GM18909 (cell line): ENCODE measurements at regions not wholly inside any gene's neighbourhood (a gene's known extent, or its start where the extent isn't known, plus 50 kb on each side); places are given as distances from the start of the nearest gene placed in this dataset.

Experiments used
- ATAC-seq: cut with Tn5 transposase; IDR thresholded peaks from one replicate; pipeline ENCODE4 v1.9.1; 2021; ENCODE audit warnings: mild to moderate bottlenecking; ENCODE audit not compliant: unreplicated experiment, poor library complexity

DNA sequence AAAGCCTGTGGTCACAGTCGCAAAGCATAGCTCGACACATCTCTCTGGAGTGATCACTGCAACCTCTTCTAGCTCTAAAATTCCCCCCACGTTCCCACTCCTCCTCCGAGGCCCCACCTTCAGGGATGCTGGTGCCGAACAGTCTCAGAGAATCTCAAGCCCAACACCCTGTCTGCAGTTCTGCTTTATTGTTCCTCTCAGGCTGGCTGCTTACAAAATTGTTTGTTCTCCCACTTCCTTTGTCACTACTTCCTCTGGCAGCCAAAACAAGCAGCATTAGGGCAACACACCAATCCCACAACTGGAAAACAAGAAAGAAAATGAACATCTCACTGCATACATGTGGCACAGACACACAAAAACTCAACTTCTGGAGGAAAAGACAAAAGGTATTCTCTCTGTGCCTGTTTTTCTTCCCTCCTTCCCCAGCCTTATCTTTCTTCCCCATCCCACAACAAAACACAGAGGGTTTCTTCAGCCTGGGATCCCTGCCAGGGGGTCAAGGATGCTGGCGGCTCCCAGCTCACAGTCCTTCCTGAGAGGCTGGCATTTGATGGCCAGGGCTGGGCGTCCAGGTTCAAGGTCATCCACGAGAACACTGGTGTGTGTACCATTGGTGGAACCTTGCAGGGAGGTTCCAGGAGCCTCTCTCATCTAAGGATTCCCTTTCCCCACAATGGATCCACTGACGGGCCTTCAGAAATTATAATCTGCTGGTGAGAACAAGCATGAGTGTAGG, 108.4 kb downstream of the TMCO5A start:
- ATAC-seq: no peak

DNA sequence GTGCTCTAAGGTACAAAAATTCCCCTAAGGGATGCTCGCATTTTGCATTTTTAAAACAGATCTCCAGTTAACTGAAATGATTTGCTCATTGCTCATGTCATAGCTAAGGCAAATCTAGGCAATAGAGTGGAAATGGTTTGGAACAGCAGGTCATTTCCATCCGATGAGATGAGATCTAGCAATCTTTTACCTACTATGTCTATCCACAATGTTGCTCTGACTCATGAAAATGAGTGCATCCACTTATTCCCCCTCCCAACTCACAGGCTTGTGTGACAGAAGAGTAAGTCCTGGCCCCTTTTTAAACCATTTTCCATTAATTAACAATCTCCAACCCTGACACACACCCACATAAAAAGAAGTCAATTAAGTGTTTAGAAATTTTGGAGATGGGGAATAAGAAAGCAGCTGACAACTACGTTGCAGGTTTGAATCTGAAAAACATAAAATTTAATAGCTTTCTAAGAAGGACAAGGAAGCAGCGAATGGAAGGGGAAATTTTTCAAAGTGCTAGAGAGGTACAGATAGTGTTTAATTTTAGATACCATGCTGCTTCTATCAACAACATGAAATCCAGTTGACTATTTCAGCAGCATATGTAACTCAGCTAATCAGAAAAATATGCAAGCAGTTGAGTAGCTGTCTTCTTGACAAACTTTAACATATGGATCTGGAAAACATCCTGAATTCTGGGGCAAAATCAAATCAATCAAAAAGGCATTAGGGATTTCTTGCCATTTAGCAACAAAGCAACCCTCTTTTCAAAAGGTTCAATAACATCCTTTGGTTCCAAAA, 112.0 kb downstream of the TMCO5A start:
- no peak for ATAC-seq

DNA sequence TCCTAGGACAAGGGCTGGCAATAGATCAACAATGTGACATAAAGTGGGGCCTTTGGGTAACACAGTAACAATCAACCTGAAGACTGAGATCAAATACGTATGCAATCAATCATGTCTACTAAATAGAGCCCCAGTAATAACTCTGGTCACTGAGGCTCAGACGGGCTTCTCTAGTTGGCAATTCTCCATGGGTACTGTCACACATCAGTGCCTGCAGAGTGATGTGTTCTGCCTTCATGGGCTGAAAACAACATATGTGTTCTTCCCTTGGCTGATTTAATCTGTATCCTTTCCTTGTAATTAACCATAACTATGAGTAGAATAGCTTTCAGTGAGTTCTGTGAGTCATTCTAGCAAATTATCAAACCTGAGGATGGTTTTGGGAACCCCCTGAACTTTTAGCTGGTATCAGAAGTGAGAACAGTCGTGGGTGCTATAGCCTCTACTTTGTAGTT, 113.6 kb downstream of the TMCO5A start:
- ATAC-seq: peak; percentile 82

DNA sequence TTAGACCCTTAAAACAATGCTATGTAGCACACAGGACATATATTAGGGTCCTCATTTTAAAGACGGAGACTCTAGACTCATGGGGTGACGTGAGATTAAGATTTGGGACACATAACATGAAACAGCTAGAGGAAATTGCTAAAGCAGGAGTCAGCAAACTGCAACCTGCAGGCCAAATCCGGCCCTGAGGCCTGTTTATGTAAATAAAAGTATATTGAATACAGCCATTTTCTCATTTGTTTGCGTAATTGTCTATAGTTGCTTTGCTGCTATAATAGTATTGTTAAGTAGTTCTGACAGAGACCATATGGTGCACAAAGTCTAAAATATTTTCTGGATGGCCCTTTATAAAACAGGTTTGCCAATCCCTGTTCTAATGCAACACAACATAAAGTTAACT, 115.5 kb downstream of the TMCO5A start:
- ATAC-seq: no peak

DNA sequence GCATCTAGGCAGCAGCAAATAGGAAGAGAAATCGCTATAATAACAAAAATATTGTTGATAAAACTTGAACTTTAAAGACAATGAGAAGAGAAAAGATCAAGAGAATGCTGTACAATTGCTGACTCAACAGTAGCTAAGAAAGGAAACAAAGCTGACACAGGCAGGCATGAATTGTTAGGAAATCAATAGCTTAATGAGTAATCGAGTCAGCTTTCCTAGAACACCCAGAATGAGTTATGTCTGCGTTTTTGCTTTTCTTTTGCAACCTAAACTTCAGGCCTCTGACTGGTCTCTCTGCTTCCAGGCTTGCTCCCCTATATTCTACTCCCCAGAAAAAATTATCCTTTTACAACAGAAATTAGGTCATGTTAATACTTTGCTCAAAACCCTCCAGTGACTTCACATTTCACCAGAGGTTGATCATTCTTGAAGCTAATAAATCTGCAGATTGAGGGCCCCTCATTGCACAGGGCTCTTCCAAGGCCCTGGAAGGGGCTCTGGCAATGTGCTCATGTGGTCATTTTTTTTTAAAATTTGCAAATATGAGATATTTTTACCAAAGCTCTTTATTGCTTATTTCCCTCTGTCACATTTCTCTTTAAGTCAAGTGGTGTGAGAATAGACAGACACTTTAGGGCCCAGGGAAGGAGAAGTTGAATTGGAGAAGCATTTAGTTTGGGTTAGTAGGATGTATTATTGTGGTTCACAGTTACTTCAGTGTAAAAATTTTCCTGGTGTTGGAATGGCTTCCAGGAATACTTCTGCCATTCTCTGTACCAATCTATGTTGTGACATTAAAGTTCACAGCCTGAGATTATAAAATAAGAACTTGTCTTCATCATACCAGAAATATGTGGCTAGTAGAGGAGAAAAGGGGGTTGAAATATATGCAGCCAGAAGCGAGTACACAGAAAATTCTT, 116.3 kb downstream of the TMCO5A start:
- ATAC-seq: no peak

DNA sequence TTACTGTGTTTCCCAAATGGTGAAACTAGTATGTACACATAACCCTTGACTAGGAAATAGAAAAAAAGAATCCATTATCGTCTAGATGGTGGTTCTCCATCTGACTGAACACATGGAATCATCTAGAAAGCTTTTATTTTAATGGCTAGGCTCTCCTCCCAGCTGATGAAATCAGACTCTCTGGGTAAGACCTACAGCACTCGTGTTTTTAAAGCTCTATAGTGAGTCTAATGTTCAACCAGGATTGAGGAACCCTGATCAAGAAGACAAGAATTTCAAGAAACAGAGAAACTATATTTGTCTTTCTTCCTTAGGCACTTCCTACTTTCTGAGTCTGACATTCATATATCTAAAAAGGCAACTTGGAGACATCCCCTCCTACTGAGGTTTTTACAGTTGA, 118.8 kb downstream of the TMCO5A start:
- no peak for ATAC-seq

DNA sequence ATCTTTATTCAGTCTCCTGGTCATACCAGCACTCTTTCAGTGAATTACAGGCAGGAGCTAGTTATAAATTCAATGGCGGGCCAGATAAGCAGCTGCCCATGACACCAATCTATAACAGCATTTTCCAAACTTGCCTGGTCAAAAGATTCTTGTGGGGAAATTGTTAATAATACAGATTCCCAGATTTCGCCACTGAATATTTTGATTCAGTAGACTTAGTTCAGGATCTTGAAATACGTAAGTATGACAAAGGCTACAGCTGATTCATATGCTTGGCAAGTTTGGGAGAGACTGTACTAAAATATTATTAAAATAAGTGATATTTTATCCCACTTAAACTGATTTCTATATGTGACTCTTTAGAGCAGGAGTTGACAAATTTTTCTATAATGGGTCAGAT, 119.3 kb downstream of the TMCO5A start:
- no peak for ATAC-seq

DNA sequence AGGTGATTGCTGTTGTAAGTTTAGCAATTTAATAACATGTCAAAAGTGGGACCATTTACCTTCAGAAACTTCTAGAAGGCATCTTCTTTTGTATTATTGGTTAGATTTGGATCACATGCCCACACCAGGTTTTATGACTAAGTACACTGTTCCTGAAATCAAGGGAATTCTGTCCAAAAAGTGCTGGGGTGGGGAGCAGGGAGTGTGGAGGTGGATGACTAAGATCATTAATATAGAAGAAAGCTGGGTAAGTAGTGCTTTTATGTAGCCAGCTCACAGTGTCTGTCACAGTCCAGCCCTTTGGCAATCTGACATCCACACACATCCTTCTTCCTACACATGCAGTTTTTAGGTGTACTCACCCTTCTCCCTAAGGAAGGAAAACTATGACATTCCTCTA, 120.0 kb downstream of the TMCO5A start:
- ATAC-seq: no peak

DNA sequence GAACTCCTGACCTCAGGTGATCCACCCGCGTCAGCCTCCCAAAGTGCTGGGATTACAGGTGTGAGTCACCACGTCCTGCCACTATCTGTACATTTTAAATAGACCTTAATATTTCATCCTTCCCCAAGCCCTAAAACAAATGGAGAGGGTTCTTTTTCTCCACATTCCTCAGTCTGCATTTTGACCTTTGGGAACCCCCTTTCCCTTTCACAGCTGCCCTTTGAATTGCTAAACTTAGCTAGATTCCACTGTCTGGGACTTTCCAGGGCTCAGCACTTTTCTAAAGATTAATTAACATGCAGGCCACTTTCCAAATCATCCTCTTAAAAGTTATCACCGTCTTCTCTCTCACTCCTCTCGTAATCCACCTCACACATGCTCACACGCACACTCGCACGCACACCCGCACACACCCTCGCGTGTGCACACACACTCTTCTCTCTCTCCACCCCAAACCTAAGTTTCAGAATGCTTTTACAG, 124.2 kb downstream of the TMCO5A start:
- ATAC-seq: no peak

DNA sequence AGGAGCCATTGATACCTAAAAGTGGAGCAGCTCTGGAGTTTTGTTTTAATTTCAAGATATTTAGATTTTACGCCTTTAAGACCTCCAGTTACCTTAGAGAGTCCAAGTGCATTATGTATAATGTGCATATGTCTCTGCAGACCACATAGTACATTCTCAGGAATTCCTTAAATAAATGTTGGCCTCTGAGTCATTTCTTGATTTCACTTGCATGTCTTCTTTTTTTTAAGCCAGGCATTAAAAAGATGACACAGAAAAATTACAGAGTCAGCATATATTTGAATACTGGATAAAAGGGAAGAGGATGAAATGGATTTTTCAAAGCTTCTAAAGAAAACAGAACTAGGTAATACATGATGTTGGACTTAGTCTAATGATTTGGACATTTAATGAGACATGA, 125.2 kb downstream of the TMCO5A start:
- no peak for ATAC-seq

DNA sequence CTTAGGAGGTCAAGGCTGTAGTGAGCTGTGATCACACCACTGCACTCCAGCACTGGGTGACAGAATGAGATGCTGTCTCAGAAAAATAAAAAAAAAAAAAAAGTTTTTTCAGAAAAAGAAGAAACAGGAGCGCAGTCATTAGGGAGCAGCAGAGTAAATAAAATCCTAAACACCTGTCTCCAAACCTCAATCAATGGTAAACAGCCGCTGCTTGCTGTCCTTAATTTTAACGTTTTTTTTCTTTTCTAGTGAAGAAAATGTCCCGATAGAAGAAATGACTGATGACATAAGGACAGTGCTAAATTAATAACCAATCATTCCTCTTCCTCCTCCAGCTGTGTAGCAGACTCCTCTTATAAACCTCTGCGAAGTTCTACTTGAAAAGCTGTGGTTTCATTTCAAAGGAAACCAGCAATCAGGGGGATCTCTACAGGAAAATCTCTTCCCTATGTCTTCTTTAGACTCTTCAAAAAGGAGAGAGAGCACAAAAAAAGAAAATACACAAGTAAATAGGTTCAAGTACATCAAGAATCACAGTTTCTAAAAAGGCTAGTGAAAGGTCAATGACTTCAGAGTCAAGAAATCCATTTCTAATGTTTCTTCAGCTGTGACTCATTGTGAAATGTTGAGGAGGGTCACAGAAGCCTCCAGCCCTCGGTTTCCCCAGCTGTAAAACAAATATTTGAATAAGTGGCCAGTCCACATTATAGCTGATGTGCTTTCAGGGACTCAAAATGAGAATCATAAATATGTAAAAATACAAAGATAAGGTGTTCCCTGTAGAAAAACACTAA, 127.6 kb downstream of the TMCO5A start:
- no peak for ATAC-seq

DNA sequence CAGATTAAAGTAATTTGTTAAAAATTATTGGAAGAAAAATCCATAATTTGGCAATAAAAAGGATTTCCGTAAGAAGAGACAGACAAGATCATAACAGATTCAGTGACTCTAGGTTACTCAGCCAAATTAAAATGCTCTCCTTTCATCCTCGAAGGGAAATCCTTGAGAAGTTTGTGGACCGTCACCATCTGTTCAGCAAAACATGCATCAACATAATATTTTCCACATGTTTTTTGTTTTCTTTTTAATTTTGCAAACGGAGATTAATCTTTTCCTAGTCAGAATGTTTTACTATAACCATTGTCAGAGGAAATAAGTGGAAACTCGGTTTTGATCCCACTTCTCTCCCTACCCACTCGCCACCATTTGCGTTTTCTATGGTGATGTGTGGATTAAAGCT, 128.3 kb downstream of the TMCO5A start:
- no peak for ATAC-seq

DNA sequence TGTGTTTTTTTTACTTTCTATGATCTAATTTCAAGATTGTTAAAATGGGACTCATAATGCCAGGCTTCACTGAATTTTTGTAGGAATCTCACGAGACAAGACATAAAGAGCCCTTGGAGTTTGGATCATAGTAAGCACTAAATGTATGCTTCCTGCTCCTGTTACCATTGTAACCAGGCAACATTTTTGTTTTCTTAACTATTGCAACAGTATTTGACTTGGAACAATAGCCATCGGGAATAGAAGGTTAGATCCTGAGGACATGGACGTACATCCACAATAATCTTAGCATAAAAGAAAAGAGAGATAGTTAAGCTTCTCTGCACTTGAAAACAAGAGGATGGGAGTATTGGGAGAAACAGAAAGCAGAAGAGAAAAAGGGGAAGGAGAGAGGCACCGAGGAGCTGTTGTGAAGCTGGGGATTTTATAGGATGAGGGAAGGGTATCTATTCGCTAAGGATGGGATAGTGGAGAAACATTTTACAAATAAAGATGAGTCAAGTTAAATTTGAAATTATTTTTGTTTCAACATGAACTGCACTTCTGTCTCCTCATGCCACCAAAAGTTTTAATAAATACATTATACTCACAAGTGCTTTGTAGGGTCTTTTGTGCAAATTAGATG, 131.4 kb downstream of the TMCO5A start:
- ATAC-seq: no peak

DNA sequence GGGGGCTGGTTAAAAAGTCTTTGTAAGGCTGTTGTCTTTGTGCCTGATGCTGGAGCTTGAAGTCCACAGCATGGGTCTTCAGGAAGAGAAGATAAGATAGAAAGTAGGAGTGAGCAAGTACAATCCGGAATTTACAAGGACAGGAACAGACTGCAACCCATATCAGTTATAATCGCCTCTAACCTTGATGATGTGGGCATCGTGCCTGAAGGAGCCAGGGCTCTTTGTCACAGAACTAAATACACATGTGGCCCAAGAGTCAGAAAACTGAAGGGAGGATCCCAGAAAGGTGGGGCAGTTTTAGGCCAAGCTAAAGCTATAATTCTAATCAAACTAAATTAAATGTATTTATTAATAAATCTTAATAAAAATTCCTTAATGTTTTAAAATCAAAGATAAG, 132.2 kb downstream of the TMCO5A start:
- ATAC-seq: no peak

DNA sequence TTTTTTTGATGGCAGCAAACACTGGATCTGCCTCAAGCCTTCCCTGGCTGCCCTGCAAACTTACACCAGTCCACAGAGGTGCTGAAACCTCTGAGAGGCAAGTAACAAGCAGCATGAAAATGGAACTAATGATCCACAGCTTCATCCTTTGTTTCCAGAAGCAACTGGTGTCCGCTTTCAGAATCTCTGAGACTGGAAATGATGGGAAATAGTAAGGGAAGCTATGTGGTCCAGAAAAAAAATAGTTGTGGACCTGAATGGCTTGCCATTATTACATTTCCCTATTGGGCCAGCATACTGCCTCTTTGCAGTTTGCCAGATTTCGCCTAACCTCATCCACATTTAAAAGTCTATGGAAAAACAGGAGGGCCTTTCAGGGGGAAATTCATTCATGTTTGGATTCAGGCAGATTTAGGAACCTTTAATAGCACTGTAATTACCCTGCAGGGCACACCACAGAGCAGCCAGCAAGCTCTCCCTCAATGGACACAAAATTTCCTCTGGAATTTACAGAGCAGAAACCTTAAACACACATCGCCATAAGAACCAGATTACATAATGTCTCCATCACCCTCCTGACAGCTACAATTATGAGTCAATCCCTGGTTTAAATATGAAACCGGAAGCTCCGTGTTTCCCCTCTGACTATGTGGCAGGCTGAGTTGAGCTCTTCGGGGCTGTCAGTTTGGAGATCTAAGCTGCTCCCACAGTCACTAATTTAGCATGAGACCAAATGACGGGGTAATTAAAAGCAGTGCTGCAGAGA, 134.4 kb downstream of the TMCO5A start:
- ATAC-seq: peak; percentile 83

DNA sequence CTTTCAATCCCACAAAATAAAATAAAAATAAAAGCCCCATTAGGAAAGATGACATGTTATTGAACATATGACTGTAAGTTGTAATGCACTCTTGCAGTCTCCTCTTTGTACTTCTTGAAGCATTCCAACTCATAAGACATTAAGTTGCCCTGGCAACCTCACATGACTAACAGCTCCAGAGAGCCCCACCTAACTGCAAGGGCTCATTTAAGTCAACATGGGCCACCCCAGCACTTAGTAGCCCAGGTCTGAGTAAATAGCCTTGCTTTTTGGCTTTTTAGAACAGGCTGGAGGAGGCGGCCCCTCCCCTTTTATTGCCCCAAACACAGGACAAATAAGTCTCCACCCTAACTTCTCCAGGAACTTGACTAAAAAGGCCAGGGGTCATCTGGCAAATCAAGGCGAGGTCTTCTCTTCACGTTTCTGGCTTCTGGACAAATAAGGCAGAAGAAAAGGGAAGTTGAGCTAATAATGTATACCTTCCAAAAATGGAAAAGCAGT, 135.1 kb downstream of the TMCO5A start:
- ATAC-seq: no peak

DNA sequence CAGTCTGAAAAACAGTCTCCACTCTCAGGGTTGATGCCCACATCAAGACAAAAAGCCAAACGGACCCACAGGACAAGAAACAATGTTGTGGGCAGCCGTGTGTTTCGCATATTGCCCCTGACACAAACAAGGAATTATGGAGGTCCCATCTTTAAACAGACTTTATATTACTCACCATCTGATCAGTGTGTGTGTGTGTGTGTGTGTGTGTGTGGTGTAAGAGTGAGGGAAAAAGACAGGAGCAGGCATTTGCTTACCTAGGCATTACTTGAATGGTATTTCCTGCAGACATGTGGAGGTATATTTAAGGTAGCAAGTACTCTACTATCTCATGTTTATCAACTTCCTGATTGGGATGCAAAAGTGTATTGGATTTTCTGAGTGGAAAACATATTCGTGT, 136.3 kb downstream of the TMCO5A start:
- no peak for ATAC-seq

DNA sequence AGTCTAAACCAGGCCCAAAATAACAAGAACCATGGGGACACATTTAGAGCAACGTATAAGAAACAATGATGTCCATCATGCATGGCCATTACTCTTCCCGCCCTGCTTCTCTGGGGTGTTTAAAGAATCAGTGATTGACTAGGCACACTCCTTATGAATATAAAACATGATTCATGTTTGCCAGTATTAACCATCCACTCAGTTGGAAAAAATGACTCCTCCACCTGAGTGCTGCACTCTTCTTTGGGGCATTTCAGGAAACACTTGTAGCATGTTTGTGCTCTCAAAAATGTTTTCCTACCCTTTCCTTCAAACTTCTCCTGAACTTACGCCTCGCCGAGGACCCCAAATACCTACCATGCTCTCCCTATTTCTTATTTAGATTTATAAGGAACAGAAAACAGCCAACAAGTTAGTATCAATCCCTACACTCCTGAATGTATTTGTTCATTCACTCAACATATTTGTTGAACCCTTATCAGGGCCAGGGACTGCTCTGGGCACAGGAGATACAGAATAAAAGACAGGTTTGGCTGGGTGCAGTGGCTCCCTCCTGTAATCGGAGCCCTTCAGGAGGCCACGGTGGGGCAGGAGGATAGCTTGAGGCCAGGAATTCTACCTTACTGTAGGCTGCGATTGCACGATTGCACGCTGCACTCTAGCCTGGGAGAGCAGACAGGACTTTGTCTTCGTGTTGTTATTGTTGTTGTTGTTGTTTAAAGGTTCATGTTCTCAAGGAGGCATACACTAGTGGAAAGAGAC, 137.0 kb downstream of the TMCO5A start:
- ATAC-seq: no peak
